Kidney (tissue), 13 donors: ENCODE measurements at regions not wholly inside any gene's neighbourhood (a gene's known extent, or its start where the extent isn't known, plus 50 kb on each side); places are given as distances from the start of the nearest gene placed in this dataset.

Experiments
- DNase-seq, 5 donors: peaks; one replicate each; pipeline ENCODE4 v3.0.0-alpha.2; 2013 to 2020
- FAIRE-seq: peaks from 2 replicates; lab custom pipeline; 2012; peaks lifted over from hg19 to GRCh38; lab: Jason Lieb, UNC
- H3K27ac ChIP-seq, 2 donors: one replicate each; pipeline ENCODE4 v1.7.0; 2013; ENCODE audit warnings: low read depth in 2 of 2, low read length in 2 of 2, inconsistent platforms in 1 of 2
- H3K27me3 ChIP-seq: one replicate; pipeline ENCODE4 v1.7.1; 2013; ENCODE audit warnings: low read length, inconsistent platforms; ENCODE audit not compliant: control insufficient read depth, insufficient read depth
- H3K36me3 ChIP-seq, 3 donors: one replicate each; pipeline versions ENCODE4 v1.7.0 to v1.7.1; 2013; ENCODE audit warnings: low read length in 3 of 3, control low read depth in 1 of 3, inconsistent platforms in 1 of 3; ENCODE audit not compliant: insufficient read depth in 3 of 3, control insufficient read depth in 2 of 3
- H3K4me1 ChIP-seq, 3 donors: one replicate each; pipeline versions ENCODE4 v1.7.0 to v1.7.1; 2013; ENCODE audit warnings: low read length in 3 of 3, inconsistent platforms in 1 of 3, low read depth in 1 of 3; ENCODE audit not compliant: control insufficient read depth in 2 of 3, insufficient read depth in 2 of 3
- H3K4me3 ChIP-seq, 3 donors: one replicate each; pipeline versions ENCODE4 v1.7.0 to v1.8.1; 2013; ENCODE audit warnings: low read length in 3 of 3, control low read depth in 1 of 3, inconsistent platforms in 1 of 3
- H3K9ac ChIP-seq, 3 donors: one replicate each; pipeline versions ENCODE4 v1.7.0 to v1.7.1; 2013; ENCODE audit warnings: low read length in 3 of 3, control low read depth in 1 of 3, inconsistent platforms in 1 of 3
- H3K9me3 ChIP-seq, 3 donors: one replicate each; pipeline versions ENCODE4 v1.7.0 to v1.7.1; 2013; ENCODE audit warnings: low read length in 3 of 3, control low read depth in 1 of 3, inconsistent platforms in 1 of 3; ENCODE audit not compliant: control insufficient read depth in 2 of 3, insufficient read depth in 1 of 3
- intact Hi-C: fragments of 100-400 bp; cut with DNase I; formaldehyde crosslinking; loops from one replicate; pipeline ENCODE4 v1.11.1; 2022
- TF ChIP-seq, protein P1 (sequence below): IDR thresholded peaks from 3 replicates; pipeline ENCODE4 v1.5.1; 2012; ENCODE audit warnings: mild to moderate bottlenecking, moderate library complexity, borderline replicate concordance; ENCODE audit not compliant: insufficient read depth; ENCODE audit errors: extremely low read depth
- donor health status: control.
- donor health status: control.
- donor health status: control.
- donor health status: control.
- donor health status: control.
- donor health status: DM: yes; HTN: yes; CAD: no.
- donor health status: Normal renal cell carcinoma (clear cell type).

DNA sequence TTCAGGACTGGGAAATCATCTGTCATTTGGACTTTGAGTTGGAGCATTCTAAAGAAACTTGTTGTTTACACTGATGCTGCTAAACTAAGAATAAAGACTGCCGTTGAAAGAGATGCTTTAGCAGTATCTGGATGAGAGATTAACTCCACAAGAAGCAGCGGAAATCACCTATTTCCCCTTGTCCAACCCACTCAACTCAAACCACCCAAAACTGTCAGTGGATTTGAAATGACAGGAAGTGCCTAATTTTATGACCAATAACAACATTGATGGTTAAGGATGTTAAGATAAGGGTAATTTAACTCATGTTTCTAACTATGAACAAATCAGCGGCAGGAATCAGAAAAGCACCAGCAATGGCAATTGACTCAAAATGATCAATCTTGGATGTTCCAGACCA, 110.8 kb upstream of the NR2F2 start:
- Histone ChIP-seq H3K27ac (no peak overlapping the region), H3K27me3 (no peaks in the 10 kb centered on the region), H3K4me3 (no peak overlapping the region), H3K36me3 (no peaks in the 10 kb centered on the region), H3K4me1 (no peaks in the 10 kb centered on the region), H3K9ac (no peak overlapping the region), H3K9me3 (no peaks in the 10 kb centered on the region)
- DNase-seq (no peak), FAIRE-seq (no peak)
- TF ChIP-seq, protein P1, sequence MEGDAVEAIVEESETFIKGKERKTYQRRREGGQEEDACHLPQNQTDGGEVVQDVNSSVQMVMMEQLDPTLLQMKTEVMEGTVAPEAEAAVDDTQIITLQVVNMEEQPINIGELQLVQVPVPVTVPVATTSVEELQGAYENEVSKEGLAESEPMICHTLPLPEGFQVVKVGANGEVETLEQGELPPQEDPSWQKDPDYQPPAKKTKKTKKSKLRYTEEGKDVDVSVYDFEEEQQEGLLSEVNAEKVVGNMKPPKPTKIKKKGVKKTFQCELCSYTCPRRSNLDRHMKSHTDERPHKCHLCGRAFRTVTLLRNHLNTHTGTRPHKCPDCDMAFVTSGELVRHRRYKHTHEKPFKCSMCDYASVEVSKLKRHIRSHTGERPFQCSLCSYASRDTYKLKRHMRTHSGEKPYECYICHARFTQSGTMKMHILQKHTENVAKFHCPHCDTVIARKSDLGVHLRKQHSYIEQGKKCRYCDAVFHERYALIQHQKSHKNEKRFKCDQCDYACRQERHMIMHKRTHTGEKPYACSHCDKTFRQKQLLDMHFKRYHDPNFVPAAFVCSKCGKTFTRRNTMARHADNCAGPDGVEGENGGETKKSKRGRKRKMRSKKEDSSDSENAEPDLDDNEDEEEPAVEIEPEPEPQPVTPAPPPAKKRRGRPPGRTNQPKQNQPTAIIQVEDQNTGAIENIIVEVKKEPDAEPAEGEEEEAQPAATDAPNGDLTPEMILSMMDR: no peak
- intact Hi-C loops: no loop called here

DNA sequence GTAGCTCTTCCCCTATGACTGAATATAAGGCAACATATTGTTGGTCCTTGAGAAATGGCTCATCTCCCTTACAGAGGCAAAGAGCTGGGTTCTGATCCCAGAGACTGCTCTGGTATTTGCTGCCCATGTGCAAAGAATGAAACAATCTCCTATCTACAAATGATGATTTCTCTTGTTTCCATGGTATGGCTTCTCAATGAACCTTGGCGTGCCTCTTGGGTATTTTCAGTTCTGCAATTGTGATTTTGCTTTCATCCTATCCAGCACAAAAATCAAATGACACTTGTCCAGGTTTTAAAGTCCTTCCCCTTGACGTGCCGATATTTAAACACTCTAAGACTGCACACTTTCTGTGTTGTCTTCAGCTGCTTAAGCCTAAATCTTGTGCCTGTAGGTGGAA, 109.8 kb upstream of the NR2F2 start:
- DNase-seq: no peak
- H3K4me3 ChIP-seq: no peak overlapping the region
- no peaks in the 10 kb centered on the region for H3K9me3 ChIP-seq
- H3K27ac ChIP-seq: no peak overlapping the region
- TF ChIP-seq, protein P1: no peak
- intact Hi-C loops: no loop called here
- no peaks in the 10 kb centered on the region for H3K27me3 ChIP-seq
- no peaks in the 10 kb centered on the region for H3K36me3 ChIP-seq
- no peak overlapping the region for H3K9ac ChIP-seq
- no peak for FAIRE-seq
- no peaks in the 10 kb centered on the region for H3K4me1 ChIP-seq

DNA sequence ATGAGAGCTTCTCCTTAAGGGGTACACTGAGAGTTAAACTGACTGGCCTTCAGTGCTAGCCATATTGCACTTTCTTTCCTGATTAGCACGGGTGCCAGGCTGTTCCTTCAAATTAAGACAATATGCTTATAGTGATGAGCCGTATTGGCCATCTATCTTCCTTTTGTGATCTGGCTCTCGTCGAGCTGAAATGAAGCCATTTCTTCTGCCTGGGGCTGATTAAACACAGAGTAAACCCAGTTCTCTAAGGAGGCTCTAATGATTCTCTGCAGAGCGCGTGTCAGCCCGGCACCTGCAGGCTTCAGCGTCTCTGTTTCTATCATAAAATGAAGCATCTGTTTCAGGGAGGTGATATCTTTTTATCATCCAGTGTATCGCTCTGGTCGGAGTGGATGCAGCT, 107.5 kb upstream of the NR2F2 start:
- no peaks in the 10 kb centered on the region for H3K4me1 ChIP-seq
- no peak overlapping the region for H3K9ac ChIP-seq
- DNase-seq: no peak
- no peaks in the 10 kb centered on the region for H3K9me3 ChIP-seq
- no peak overlapping the region for H3K4me3 ChIP-seq
- TF ChIP-seq, protein P1: no peak
- intact Hi-C loops: no loop called here
- FAIRE-seq: no peak
- H3K36me3 ChIP-seq: no peaks in the 10 kb centered on the region
- no peak overlapping the region for H3K27ac ChIP-seq
- H3K27me3 ChIP-seq: no peaks in the 10 kb centered on the region

DNA sequence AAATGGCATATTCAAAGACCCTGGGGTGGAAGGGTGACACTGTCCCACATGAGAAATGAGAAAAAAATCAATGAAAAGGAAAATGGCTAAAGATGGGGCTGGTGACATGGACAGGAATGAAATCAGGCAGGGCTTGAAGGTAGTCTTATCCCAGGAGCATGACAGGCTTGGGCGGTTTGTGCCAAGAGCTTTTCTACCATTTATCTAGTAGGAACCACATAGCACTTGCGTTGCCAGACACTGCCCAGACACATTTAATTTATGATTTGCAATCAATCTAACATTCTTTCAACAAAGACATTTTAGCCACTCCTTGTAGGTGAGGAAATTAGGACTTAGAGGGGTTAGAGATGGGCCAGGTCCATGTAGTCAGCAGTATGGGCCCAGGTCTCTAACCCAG, 106.6 kb upstream of the NR2F2 start:
- FAIRE-seq (no peak), DNase-seq (no peak)
- no peaks in the 10 kb centered on the region for H3K27me3 ChIP-seq
- TF ChIP-seq, protein P1: no peak
- H3K4me1 ChIP-seq: no peaks in the 10 kb centered on the region
- no peak overlapping the region for H3K27ac ChIP-seq
- no peak overlapping the region for H3K9ac ChIP-seq
- no peak overlapping the region for H3K4me3 ChIP-seq
- H3K36me3 ChIP-seq: no peaks in the 10 kb centered on the region
- no peaks in the 10 kb centered on the region for H3K9me3 ChIP-seq
- intact Hi-C loops: no loop called here
